Keratinocyte (primary cell): ENCODE measurements at regions not wholly inside any gene's neighbourhood (a gene's known extent, or its start where the extent isn't known, plus 50 kb on each side); places are given as distances from the start of the nearest gene placed in this dataset.

Source experiments
- CTCF ChIP-seq, 3 experiments: IDR thresholded peaks in 1 of 3; conservative IDR thresholded peaks in 1 of 3; optimal IDR thresholded peaks in 1 of 3; 2 replicates in 2 of 3; 3 replicates in 1 of 3; pipeline versions ENCODE3 to v1.5.1; 2011; ENCODE audit warnings: low read length in 3 of 3, mild to moderate bottlenecking in 3 of 3, moderate library complexity in 2 of 3, control low read depth in 1 of 3, inconsistent platforms in 1 of 3; ENCODE audit not compliant: insufficient read depth in 2 of 3; ENCODE audit errors: extremely low read depth in 1 of 3
- EZH2 ChIP-seq: IDR thresholded peaks from one replicate; pipeline ENCODE4 v1.6.1; 2012; ENCODE audit warnings: inconsistent platforms, mild to moderate bottlenecking, low read length, moderate library complexity

GRCh38 chrX:40460926-40461325, 119.8 kb upstream of the ATP6AP2 start:
- no peak for TF ChIP-seq CTCF (optimal IDR thresholded peaks at IDR 0.05 in 1 of 3, IDR thresholded peaks at IDR 0.05 in 1 of 3, conservative IDR thresholded peaks at IDR 0.05 in 1 of 3; ENCODE audit: extremely low read depth in 1 of 3, insufficient read depth in 2 of 3, low read length in 3 of 3)
- TF ChIP-seq EZH2, result no peak
